Natural killer cell (primary cell): ENCODE measurements at regions not wholly inside any gene's neighbourhood (a gene's known extent, or its start where the extent isn't known, plus 50 kb on each side); places are given as distances from the start of the nearest gene placed in this dataset.

Experiments
- ATAC-seq, 3 donors: fragments of 150-1000 bp in 2 of 3; fragments of 200-7000 bp in 1 of 3; cut with Tn5 transposase; 1 replicate in 1 of 3; 2 replicates in 2 of 3; pipeline ENCODE4 v1.10.0; 2021; ENCODE audit warnings: mild to moderate bottlenecking in 2 of 3, moderate library complexity in 2 of 3
- DNase-seq, 2 donors: peaks; one replicate each; pipeline versions ENCODE4 v3.0.0 to v3.0.0-alpha.2; 2013 to 2021; ENCODE audit warnings: mixed read lengths in 1 of 2
- H3K27ac ChIP-seq: one replicate; pipeline ENCODE4 v1.5.1; 2013; ENCODE audit warnings: mild to moderate bottlenecking, low read length
- H3K27me3 ChIP-seq: one replicate; pipeline ENCODE4 v1.6.1; 2013; ENCODE audit warnings: low read length; ENCODE audit not compliant: control insufficient read depth, insufficient read depth
- H3K36me3 ChIP-seq: one replicate; pipeline ENCODE4 v1.6.1; 2013; ENCODE audit warnings: low read length; ENCODE audit not compliant: control insufficient read depth, insufficient read depth
- H3K4me1 ChIP-seq: one replicate; pipeline ENCODE4 v1.6.1; 2013; ENCODE audit warnings: low read length; ENCODE audit not compliant: control insufficient read depth, insufficient read depth
- H3K4me3 ChIP-seq: one replicate; pipeline ENCODE4 v1.5.1; 2013; ENCODE audit warnings: low read length
- H3K9me3 ChIP-seq: one replicate; pipeline ENCODE4 v1.6.1; 2013; ENCODE audit warnings: low read length; ENCODE audit not compliant: control insufficient read depth, insufficient read depth
- H3K27ac Mint-ChIP-seq, 2 donors: one replicate each; pipeline ENCODE4 v1.8.0; 2022; ENCODE audit warnings: mild to moderate bottlenecking in 2 of 2, mixed read lengths in 2 of 2, moderate library complexity in 1 of 2
- H3K27me3 Mint-ChIP-seq, 2 donors: one replicate each; pipeline ENCODE4 v1.8.0; 2022; ENCODE audit warnings: low read depth in 2 of 2, mixed read lengths in 2 of 2
- H3K36me3 Mint-ChIP-seq: one replicate; pipeline ENCODE4 v1.8.0; 2022; ENCODE audit warnings: mixed read lengths
- H3K4me1 Mint-ChIP-seq, 2 donors: one replicate each; pipeline ENCODE4 v1.8.0; 2022; ENCODE audit warnings: mixed read lengths in 2 of 2
- H3K4me3 Mint-ChIP-seq: one replicate; pipeline ENCODE4 v1.8.0; 2022; ENCODE audit warnings: mild to moderate bottlenecking, moderate library complexity, mixed read lengths
- H3K9me3 Mint-ChIP-seq, 2 donors: one replicate each; pipeline ENCODE4 v1.8.0; 2022; ENCODE audit warnings: mixed read lengths in 2 of 2
- WGBS: methylation state at CpG from one replicate; pipeline ENCODE4 v1.1.7; 2013; ENCODE audit warnings: missing lambda C conversion rate; ENCODE audit not compliant: insufficient coverage; 5-methylcytosine and 5-hydroxymethylcytosine counted together
- intact Hi-C: fragments of 100-400 bp; cut with micrococcal nuclease; formaldehyde crosslinking; loops from one replicate; pipeline ENCODE4 v1.14.2; 2022
- TF ChIP-seq, protein P1 (sequence below): fragments of 200-600 bp; IDR thresholded peaks from one replicate; pipeline ENCODE4 v1.8.0; 2022; ENCODE audit warnings: antibody characterized with exemption

- H3K9me3 ChIP-seq, result no peaks in the 10 kb centered on the region
- WGBS, result 75% methylated on average over 2 of the region's 2 CpGs
- Mint-ChIP-seq H3K9me3 (peaks cover 0 to 2% of the 10 kb centered on the region in 2 donors), H3K36me3 (no peaks in the 10 kb centered on the region), H3K27me3 (no peaks in the 10 kb centered on the region), H3K4me3 (no peak overlapping the region), H3K4me1 (no peaks in the 10 kb centered on the region), H3K27ac (no peak overlapping the region)
- intact Hi-C loops, result no loop called here
- no peaks in the 10 kb centered on the region for H3K27me3 ChIP-seq
- H3K4me1 ChIP-seq, result no peaks in the 10 kb centered on the region
- H3K27ac ChIP-seq, result no peak overlapping the region
- ATAC-seq, result no peak
- no peaks in the 10 kb centered on the region for H3K36me3 ChIP-seq
- H3K4me3 ChIP-seq, result no peak overlapping the region
- TF ChIP-seq, protein P1, sequence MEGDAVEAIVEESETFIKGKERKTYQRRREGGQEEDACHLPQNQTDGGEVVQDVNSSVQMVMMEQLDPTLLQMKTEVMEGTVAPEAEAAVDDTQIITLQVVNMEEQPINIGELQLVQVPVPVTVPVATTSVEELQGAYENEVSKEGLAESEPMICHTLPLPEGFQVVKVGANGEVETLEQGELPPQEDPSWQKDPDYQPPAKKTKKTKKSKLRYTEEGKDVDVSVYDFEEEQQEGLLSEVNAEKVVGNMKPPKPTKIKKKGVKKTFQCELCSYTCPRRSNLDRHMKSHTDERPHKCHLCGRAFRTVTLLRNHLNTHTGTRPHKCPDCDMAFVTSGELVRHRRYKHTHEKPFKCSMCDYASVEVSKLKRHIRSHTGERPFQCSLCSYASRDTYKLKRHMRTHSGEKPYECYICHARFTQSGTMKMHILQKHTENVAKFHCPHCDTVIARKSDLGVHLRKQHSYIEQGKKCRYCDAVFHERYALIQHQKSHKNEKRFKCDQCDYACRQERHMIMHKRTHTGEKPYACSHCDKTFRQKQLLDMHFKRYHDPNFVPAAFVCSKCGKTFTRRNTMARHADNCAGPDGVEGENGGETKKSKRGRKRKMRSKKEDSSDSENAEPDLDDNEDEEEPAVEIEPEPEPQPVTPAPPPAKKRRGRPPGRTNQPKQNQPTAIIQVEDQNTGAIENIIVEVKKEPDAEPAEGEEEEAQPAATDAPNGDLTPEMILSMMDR, result no peak
- DNase-seq, result no peak
These were observed 58.9 kb upstream of the TP63 start for GRCh38 chr3:189572249-189572648.

GRCh38 chr3:189573004-189573403 is 58.2 kb upstream of the TP63 start:
- intact Hi-C loops, result no loop called here
- no peak overlapping the region for H3K27ac ChIP-seq
- no peak overlapping the region for H3K4me3 ChIP-seq
- ATAC-seq (no peak), DNase-seq (no peak)
- no peaks in the 10 kb centered on the region for H3K36me3 ChIP-seq
- peaks cover 4 to 7% of the 10 kb centered on the region in 2 donors for H3K9me3 Mint-ChIP-seq
- H3K4me3 Mint-ChIP-seq, result no peak overlapping the region
- H3K27me3 Mint-ChIP-seq, result no peaks in the 10 kb centered on the region
- no peaks in the 10 kb centered on the region for H3K9me3 ChIP-seq
- no peak overlapping the region for H3K27ac Mint-ChIP-seq
- TF ChIP-seq, protein P1, result no peak
- H3K4me1 Mint-ChIP-seq, result no peaks in the 10 kb centered on the region
- no peaks in the 10 kb centered on the region for H3K36me3 Mint-ChIP-seq
- no peaks in the 10 kb centered on the region for H3K4me1 ChIP-seq
- H3K27me3 ChIP-seq, result no peaks in the 10 kb centered on the region

GRCh38 chr3:189576486-189576885 is 54.7 kb upstream of the TP63 start:
- no peak overlapping the region for H3K27ac ChIP-seq
- Mint-ChIP-seq H3K4me3 (no peak overlapping the region), H3K27ac (no peak overlapping the region), H3K27me3 (no peaks in the 10 kb centered on the region), H3K4me1 (no peaks in the 10 kb centered on the region), H3K36me3 (no peaks in the 10 kb centered on the region), H3K9me3 (peaks cover 4 to 9% of the 10 kb centered on the region in 2 donors)
- no peak overlapping the region for H3K4me3 ChIP-seq
- TF ChIP-seq, protein P1, result no peak
- H3K27me3 ChIP-seq, result no peaks in the 10 kb centered on the region
- intact Hi-C loops, result no loop called here
- ATAC-seq (no peak), DNase-seq (no peak)
- 67% methylated on average over 1 of the region's 1 CpG for WGBS
- H3K4me1 ChIP-seq, result no peaks in the 10 kb centered on the region
- no peaks in the 10 kb centered on the region for H3K36me3 ChIP-seq
- H3K9me3 ChIP-seq, result no peaks in the 10 kb centered on the region

GRCh38 chr3:189577050-189577951 is 53.9 kb upstream of the TP63 start:
- WGBS, result 91% methylated on average over 4 of the region's 5 CpGs
- no peaks in the 10 kb centered on the region for H3K4me1 Mint-ChIP-seq
- Histone ChIP-seq H3K36me3 (no peaks in the 10 kb centered on the region), H3K27me3 (no peaks in the 10 kb centered on the region), H3K27ac (no peak overlapping the region), H3K9me3 (no peaks in the 10 kb centered on the region), H3K4me1 (no peaks in the 10 kb centered on the region), H3K4me3 (no peak overlapping the region)
- intact Hi-C loops, result no loop called here
- H3K9me3 Mint-ChIP-seq, result peaks cover 4 to 9% of the 10 kb centered on the region in 2 donors
- no peak overlapping the region for H3K4me3 Mint-ChIP-seq
- H3K27ac Mint-ChIP-seq, result no peak overlapping the region
- no peak for ATAC-seq
- TF ChIP-seq, protein P1, result no peak
- no peaks in the 10 kb centered on the region for H3K27me3 Mint-ChIP-seq
- H3K36me3 Mint-ChIP-seq, result no peaks in the 10 kb centered on the region
- no peak for DNase-seq
